Stomach (tissue), 4 donors: ENCODE measurements at regions not wholly inside any gene's neighbourhood (a gene's known extent, or its start where the extent isn't known, plus 50 kb on each side); places are given as distances from the start of the nearest gene placed in this dataset.

Source experiments
- POLR2A ChIP-seq, 4 donors: fragments of 450-650 bp; IDR thresholded peaks; one replicate each; pipeline ENCODE4 v1.6.1; 2016; ENCODE audit warnings: antibody characterized with exemption in 4 of 4, control low read depth in 2 of 4, mild to moderate bottlenecking in 1 of 4, moderate library complexity in 1 of 4
- POLR2AphosphoS5 ChIP-seq, 3 donors: sonication (generic); formaldehyde crosslinking; IDR thresholded peaks; one replicate each; pipeline ENCODE4 v1.6.1; 2016; ENCODE audit warnings: antibody characterized with exemption in 3 of 3
- TF ChIP-seq, protein P1 (sequence below), 7 experiments: fragments of 450-650 bp in 4 of 7; fragments of 200-600 bp in 3 of 7; sonication (generic) in 3 of 7; IDR thresholded peaks; one replicate each; pipeline ENCODE4 v1.5.1; 2016 to 2019; ENCODE audit warnings: antibody characterized with exemption in 7 of 7, control low read depth in 2 of 7, mild to moderate bottlenecking in 1 of 7

DNA sequence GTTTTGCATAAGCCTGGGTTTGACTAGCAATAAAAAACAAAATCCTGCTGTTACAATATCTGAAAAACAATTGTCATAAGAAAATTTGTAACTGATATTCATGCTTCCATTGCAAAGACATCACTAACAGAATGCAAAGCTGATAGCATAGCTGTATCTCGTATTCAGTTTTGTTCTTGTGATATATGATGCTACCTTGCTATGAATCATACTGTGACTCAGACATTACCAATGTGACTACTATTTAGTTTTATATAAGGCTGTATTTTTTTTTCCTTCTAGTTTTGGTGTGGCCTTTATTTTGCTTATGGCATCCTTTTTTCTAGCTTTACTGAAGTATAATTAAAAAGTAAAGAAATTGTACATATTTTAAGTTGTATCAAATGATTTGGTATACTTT, 1381.8 kb downstream of the MRPL39 start:
- TF ChIP-seq POLR2A (IDR thresholded peaks at IDR 0.05) (no peak), POLR2AphosphoS5 (IDR thresholded peaks at IDR 0.05) (no peak)
- TF ChIP-seq, protein P1, sequence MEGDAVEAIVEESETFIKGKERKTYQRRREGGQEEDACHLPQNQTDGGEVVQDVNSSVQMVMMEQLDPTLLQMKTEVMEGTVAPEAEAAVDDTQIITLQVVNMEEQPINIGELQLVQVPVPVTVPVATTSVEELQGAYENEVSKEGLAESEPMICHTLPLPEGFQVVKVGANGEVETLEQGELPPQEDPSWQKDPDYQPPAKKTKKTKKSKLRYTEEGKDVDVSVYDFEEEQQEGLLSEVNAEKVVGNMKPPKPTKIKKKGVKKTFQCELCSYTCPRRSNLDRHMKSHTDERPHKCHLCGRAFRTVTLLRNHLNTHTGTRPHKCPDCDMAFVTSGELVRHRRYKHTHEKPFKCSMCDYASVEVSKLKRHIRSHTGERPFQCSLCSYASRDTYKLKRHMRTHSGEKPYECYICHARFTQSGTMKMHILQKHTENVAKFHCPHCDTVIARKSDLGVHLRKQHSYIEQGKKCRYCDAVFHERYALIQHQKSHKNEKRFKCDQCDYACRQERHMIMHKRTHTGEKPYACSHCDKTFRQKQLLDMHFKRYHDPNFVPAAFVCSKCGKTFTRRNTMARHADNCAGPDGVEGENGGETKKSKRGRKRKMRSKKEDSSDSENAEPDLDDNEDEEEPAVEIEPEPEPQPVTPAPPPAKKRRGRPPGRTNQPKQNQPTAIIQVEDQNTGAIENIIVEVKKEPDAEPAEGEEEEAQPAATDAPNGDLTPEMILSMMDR (IDR thresholded peaks at IDR 0.05), result no peak
